ENCODE measurements at regions not wholly inside any gene's neighbourhood (a gene's known extent, or its start where the extent isn't known, plus 50 kb on each side); places are given as distances from the start of the nearest gene placed in this dataset.
"Not testable (repeated sequence)": the region's sequence is repeated elsewhere in the genome, so short reads cannot be mapped to it uniquely, and the experiment has no call there.

DNA sequence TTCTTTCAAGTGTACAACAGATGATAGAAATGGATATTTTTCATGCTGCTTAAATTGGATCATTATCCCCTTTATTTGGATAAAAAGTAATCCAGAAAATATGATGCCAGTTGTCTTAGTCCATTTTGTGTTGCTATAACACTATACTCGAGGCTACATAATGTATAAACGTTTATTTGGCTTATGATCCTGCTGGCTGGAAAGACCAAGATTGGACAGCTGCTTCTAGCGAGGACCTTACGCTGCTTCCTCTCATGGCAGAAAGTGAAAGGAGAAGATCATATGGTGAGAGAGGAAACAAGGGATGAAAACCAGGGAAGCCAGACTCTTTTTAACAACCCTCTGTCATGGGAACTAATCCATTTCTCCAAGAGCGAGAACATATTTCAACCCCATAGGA, 102.7 kb downstream of the TRAM1L1 start:
- H3K27ac ChIP-seq (ENCODE audit: extremely low read depth, low read depth, low read length): no peak overlapping the region
- no peaks in the 10 kb centered on the region for H3K9me3 ChIP-seq (ENCODE audit: control insufficient read depth, insufficient read depth, low read depth, low read length)
- TF ChIP-seq, protein P1, sequence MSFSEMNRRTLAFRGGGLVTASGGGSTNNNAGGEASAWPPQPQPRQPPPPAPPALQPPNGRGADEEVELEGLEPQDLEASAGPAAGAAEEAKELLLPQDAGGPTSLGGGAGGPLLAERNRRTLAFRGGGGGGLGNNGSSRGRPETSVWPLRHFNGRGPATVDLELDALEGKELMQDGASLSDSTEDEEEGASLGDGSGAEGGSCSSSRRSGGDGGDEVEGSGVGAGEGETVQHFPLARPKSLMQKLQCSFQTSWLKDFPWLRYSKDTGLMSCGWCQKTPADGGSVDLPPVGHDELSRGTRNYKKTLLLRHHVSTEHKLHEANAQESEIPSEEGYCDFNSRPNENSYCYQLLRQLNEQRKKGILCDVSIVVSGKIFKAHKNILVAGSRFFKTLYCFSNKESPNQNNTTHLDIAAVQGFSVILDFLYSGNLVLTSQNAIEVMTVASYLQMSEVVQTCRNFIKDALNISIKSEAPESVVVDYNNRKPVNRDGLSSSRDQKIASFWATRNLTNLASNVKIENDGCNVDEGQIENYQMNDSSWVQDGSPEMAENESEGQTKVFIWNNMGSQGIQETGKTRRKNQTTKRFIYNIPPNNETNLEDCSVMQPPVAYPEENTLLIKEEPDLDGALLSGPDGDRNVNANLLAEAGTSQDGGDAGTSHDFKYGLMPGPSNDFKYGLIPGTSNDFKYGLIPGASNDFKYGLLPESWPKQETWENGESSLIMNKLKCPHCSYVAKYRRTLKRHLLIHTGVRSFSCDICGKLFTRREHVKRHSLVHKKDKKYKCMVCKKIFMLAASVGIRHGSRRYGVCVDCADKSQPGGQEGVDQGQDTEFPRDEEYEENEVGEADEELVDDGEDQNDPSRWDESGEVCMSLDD (tag by site-specific recombination; IDR thresholded peaks at IDR 0.05): no peak
- TF ChIP-seq ZNF449 (tag by site-specific recombination; IDR thresholded peaks at IDR 0.05) (no peak), FEZF1 (tag by site-specific recombination; IDR thresholded peaks at IDR 0.05) (no peak)
- TF ChIP-seq, protein P2, sequence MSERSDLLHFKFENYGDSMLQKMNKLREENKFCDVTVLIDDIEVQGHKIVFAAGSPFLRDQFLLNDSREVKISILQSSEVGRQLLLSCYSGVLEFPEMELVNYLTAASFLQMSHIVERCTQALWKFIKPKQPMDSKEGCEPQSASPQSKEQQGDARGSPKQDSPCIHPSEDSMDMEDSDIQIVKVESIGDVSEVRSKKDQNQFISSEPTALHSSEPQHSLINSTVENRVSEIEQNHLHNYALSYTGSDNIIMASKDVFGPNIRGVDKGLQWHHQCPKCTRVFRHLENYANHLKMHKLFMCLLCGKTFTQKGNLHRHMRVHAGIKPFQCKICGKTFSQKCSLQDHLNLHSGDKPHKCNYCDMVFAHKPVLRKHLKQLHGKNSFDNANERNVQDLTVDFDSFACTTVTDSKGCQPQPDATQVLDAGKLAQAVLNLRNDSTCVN (tag by site-specific recombination; optimal IDR thresholded peaks at IDR 0.05): no peak
- ChIA-PET CTCF (no interaction called here), POLR2A (no interaction called here)
- H3K4me1 ChIP-seq (ENCODE audit: control insufficient read depth, insufficient read depth, low read length): no peaks in the 10 kb centered on the region
- H3K4me3 ChIP-seq (ENCODE audit: low read depth, low read length): no peak overlapping the region
- no peaks in the 10 kb centered on the region for H3K36me3 ChIP-seq (ENCODE audit: control insufficient read depth in 2 of 2, insufficient read depth in 1 of 2, low read length in 2 of 2)

DNA sequence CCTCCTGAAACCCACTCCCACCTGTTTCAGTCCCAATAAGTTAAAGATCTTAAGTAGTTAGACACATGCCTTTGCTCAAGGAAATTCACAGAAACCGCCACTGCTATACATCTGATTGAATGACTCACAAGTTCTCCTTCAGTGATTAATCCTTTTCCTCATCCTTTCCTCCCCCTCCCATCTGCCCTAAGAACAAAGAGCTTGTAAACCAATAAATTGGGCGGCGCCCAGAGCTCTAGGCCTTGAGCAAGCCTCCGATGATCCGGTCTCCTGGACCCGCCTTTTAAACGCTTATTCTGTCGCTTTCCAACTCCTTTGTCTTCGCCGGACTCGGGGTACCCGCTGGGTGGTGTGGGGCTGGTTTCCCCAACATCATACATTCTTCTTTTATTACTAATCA, 104.9 kb downstream of the TRAM1L1 start:
- H3K4me1 ChIP-seq (ENCODE audit: control insufficient read depth, insufficient read depth, low read length); CTCF ChIA-PET; H3K9me3 ChIP-seq (ENCODE audit: control insufficient read depth, insufficient read depth, low read depth, low read length); POLR2A ChIA-PET; H3K36me3 ChIP-seq (ENCODE audit: control insufficient read depth in 2 of 2, insufficient read depth in 1 of 2, low read length in 2 of 2); H3K27ac ChIP-seq (ENCODE audit: extremely low read depth, low read depth, low read length); H3K4me3 ChIP-seq (ENCODE audit: low read depth, low read length): not testable (repeated sequence)

DNA sequence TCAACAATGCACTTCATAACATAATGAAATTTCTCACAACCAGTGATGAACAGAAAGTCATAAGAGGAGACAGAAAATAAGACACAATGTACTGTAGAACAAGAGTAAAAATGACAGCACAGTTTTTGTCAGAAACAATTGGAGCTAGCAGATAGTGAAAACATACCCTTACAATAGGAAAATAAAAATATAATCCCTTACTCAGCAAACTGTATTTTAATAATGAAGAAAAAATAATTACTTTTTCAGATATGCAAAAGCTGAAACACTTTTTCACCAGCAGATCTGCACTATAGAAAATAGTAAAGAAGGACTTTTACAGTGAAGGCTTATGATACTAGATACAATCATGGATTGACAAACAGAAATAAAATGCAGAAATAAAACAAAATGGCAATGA, 126.3 kb downstream of the TRAM1L1 start:
- Histone ChIP-seq H3K4me3 (ENCODE audit: low read depth, low read length) (no peak overlapping the region), H3K9me3 (ENCODE audit: control insufficient read depth, insufficient read depth, low read depth, low read length) (no peaks in the 10 kb centered on the region), H3K27ac (ENCODE audit: extremely low read depth, low read depth, low read length) (no peak overlapping the region), H3K4me1 (ENCODE audit: control insufficient read depth, insufficient read depth, low read length) (no peaks in the 10 kb centered on the region), H3K36me3 (ENCODE audit: control insufficient read depth in 2 of 2, insufficient read depth in 1 of 2, low read length in 2 of 2) (no peaks in the 10 kb centered on the region)
- ChIA-PET POLR2A (no interaction called here), CTCF (no interaction called here)
- no peak for TF ChIP-seq ZNF707 (tag by site-specific recombination; IDR thresholded peaks at IDR 0.05)
- TF ChIP-seq HOXA7 (CRISPR knock-in tag; IDR thresholded peaks at IDR 0.05; ENCODE audit: borderline replicate concordance): no peak
- no peak for TF ChIP-seq ZNF626 (tag by site-specific recombination; IDR thresholded peaks at IDR 0.05)

- Histone ChIP-seq H3K36me3 (ENCODE audit: control insufficient read depth in 2 of 2, insufficient read depth in 1 of 2, low read length in 2 of 2) (no peaks in the 10 kb centered on the region), H3K4me1 (ENCODE audit: control insufficient read depth, insufficient read depth, low read length) (no peaks in the 10 kb centered on the region), H3K4me3 (ENCODE audit: low read depth, low read length) (no peak overlapping the region), H3K9me3 (ENCODE audit: control insufficient read depth, insufficient read depth, low read depth, low read length) (no peaks in the 10 kb centered on the region), H3K27ac (ENCODE audit: extremely low read depth, low read depth, low read length) (no peak overlapping the region)
- CTCF ChIA-PET: no interaction called here
- POLR2A ChIA-PET: no interaction called here
- TF ChIP-seq, protein P3, sequence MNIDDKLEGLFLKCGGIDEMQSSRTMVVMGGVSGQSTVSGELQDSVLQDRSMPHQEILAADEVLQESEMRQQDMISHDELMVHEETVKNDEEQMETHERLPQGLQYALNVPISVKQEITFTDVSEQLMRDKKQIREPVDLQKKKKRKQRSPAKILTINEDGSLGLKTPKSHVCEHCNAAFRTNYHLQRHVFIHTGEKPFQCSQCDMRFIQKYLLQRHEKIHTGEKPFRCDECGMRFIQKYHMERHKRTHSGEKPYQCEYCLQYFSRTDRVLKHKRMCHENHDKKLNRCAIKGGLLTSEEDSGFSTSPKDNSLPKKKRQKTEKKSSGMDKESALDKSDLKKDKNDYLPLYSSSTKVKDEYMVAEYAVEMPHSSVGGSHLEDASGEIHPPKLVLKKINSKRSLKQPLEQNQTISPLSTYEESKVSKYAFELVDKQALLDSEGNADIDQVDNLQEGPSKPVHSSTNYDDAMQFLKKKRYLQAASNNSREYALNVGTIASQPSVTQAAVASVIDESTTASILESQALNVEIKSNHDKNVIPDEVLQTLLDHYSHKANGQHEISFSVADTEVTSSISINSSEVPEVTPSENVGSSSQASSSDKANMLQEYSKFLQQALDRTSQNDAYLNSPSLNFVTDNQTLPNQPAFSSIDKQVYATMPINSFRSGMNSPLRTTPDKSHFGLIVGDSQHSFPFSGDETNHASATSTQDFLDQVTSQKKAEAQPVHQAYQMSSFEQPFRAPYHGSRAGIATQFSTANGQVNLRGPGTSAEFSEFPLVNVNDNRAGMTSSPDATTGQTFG (tag by site-specific recombination; IDR thresholded peaks at IDR 0.05; ENCODE audit: borderline replicate concordance): no peak
- TF ChIP-seq, protein P4, sequence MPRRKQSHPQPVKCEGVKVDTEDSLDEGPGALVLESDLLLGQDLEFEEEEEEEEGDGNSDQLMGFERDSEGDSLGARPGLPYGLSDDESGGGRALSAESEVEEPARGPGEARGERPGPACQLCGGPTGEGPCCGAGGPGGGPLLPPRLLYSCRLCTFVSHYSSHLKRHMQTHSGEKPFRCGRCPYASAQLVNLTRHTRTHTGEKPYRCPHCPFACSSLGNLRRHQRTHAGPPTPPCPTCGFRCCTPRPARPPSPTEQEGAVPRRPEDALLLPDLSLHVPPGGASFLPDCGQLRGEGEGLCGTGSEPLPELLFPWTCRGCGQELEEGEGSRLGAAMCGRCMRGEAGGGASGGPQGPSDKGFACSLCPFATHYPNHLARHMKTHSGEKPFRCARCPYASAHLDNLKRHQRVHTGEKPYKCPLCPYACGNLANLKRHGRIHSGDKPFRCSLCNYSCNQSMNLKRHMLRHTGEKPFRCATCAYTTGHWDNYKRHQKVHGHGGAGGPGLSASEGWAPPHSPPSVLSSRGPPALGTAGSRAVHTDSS (tag by site-specific recombination; IDR thresholded peaks at IDR 0.05): no peak
- no peak for TF ChIP-seq KLF9 (tag by site-specific recombination; IDR thresholded peaks at IDR 0.05; ENCODE audit: low read depth)
- TF ChIP-seq ZNF621 (tag by site-specific recombination; IDR thresholded peaks at IDR 0.05): no peak
- no peak for TF ChIP-seq ZNF585B (tag by site-specific recombination; IDR thresholded peaks at IDR 0.05)
Observed at GRCh38 chr4:116953947-116954346, 131.4 kb downstream of the TRAM1L1 start.
